ENCODE measurements at regions not wholly inside any gene's neighbourhood (a gene's known extent, or its start where the extent isn't known, plus 50 kb on each side); places are given as distances from the start of the nearest gene placed in this dataset.

- TF ChIP-seq CTCF (IDR thresholded peaks at IDR 0.05): no peak
- TF ChIP-seq POLR2A (IDR thresholded peaks at IDR 0.05): no peak
Measured at GRCh38 chr12:124126950-124127655, 154.1 kb downstream of the ZNF664 start.

All from testis (tissue), 2 donors.